Heart left ventricle (tissue), 16 donors: ENCODE measurements at regions not wholly inside any gene's neighbourhood (a gene's known extent, or its start where the extent isn't known, plus 50 kb on each side); places are given as distances from the start of the nearest gene placed in this dataset.

Source experiments
- ATAC-seq, 4 donors: fragments of 200-7000 bp; cut with Tn5 transposase; one replicate each; pipeline ENCODE4 v1.9.1; 2020 to 2022; ENCODE audit warnings: moderate library complexity in 4 of 4, mild to moderate bottlenecking in 3 of 4, moderate number of reproducible peaks in 1 of 4
- DNase-seq, 5 donors: peaks; one replicate each; pipeline ENCODE4 v3.0.0-alpha.2; 2020
- H3K27ac ChIP-seq, 12 donors: fragments of 200-600 bp; sonication (generic) in 4 of 12; one replicate each; pipeline versions ENCODE4 v1.5.0 to v1.8.0; 2016 to 2022; ENCODE audit warnings: mild to moderate bottlenecking in 2 of 12
- H3K27me3 ChIP-seq, 9 donors: fragments of 200-600 bp; sonication (generic) in 2 of 9; one replicate each; pipeline versions ENCODE4 v1.5.1 to v1.8.0; 2016 to 2022; ENCODE audit warnings: mild to moderate bottlenecking in 3 of 9
- H3K36me3 ChIP-seq, 9 donors: fragments of 200-600 bp; sonication (generic) in 2 of 9; one replicate each; pipeline versions ENCODE4 v1.5.0 to v1.8.0; 2018 to 2022; ENCODE audit warnings: mild to moderate bottlenecking in 2 of 9
- H3K4me1 ChIP-seq, 12 donors: fragments of 200-600 bp; sonication (generic) in 4 of 12; one replicate each; pipeline versions ENCODE4 v1.5.0 to v1.8.0; 2016 to 2022; ENCODE audit warnings: mild to moderate bottlenecking in 3 of 12
- H3K4me3 ChIP-seq, 12 donors: fragments of 200-600 bp; sonication (generic) in 4 of 12; one replicate each; pipeline versions ENCODE4 v1.5.0 to v1.8.0; 2017 to 2022; ENCODE audit warnings: mild to moderate bottlenecking in 9 of 12, moderate library complexity in 4 of 12
- H3K9me3 ChIP-seq, 12 donors: fragments of 200-600 bp; sonication (generic) in 4 of 12; one replicate each; pipeline versions ENCODE4 v1.5.0 to v1.8.0; 2016 to 2022; ENCODE audit warnings: mild to moderate bottlenecking in 1 of 12
- CTCF ChIP-seq, 12 donors: fragments of 200-600 bp; sonication (generic) in 4 of 12; IDR thresholded peaks; one replicate each; pipeline versions ENCODE4 v1.5.0 to v1.8.0; 2018 to 2022; ENCODE audit warnings: antibody characterized with exemption in 12 of 12, mild to moderate bottlenecking in 5 of 12
- POLR2A ChIP-seq, 2 donors: fragments of 450-650 bp; IDR thresholded peaks; one replicate each; pipeline ENCODE4 v1.6.1; 2017; ENCODE audit warnings: antibody characterized with exemption in 2 of 2, mild to moderate bottlenecking in 2 of 2, moderate library complexity in 2 of 2
- WGBS, 4 donors: extraction: QIAGEN DNeasy Blood & Tissue Kit in 2 of 4; methylation state at CpG; one replicate each; pipeline versions ENCODE4 v1.1.5 to v1.1.7; 2013 to 2018; 5-methylcytosine and 5-hydroxymethylcytosine counted together
- intact Hi-C, 10 donors: fragments of 100-400 bp; cut with DNase I; formaldehyde crosslinking; loops; one replicate each; pipeline versions ENCODE4 v1.11.1 to v1.14.2; 2022
- donor health status: ischemic (EF 13 %, LVEDD 7.1; RV severe dilation, severe dysfunction).
- donor health status: healthy with polysubstance abuse.
- donor health status: DM: no; HTN: yes; CAD: no.
- donor health status: DM: no; HTN: no; CAD: no.
- donor health status: ischemic (EF 25% LVEDD 6.9; RV normal size, moderate dysfunction).
- donor health status: ischemic (EF 25% LVEDD 5.7; RV mildly dilated, moderate dysfunction).
- donor health status: healthy.
- donor health status: DM: yes; HTN: yes; CAD: no.
- donor health status: ischemic (EF 35%, LVEDD 5.7; RV mildly dilated, moderate dysfunction).
- donor health status: nonischemic (EF 11% LVEDD 7.7; RV severe dilation, severe dysfunction).
- donor health status: DM: yes; HTN: yes; CAD: no.
- donor health status: PGD.
- donor health status: ischemic (EF 29% LVEDD 5.4; RV normal size, mild dysfunction).
- donor health status: nonischemic (EF 23%, LVEDD 6.1; RV moderate dilation, normal function).

GRCh38 chr7:9280088-9280487, 846.7 kb downstream of the NXPH1 start:
- no peak overlapping the region for H3K4me3 ChIP-seq
- ATAC-seq (no peak), DNase-seq (no peak)
- no peaks in the 10 kb centered on the region for H3K9me3 ChIP-seq
- H3K36me3 ChIP-seq, result no peaks in the 10 kb centered on the region
- TF ChIP-seq CTCF (IDR thresholded peaks at IDR 0.05), result no peak
- TF ChIP-seq POLR2A (IDR thresholded peaks at IDR 0.05), result no peak
- H3K27ac ChIP-seq, result no peak overlapping the region
- no peaks in the 10 kb centered on the region for H3K4me1 ChIP-seq
- intact Hi-C loops, result no loop called here
- no peaks in the 10 kb centered on the region for H3K27me3 ChIP-seq

GRCh38 chr7:9283246-9283645, 849.8 kb downstream of the NXPH1 start:
- Histone ChIP-seq H3K36me3 (no peaks in the 10 kb centered on the region), H3K4me1 (no peaks in the 10 kb centered on the region), H3K27me3 (no peaks in the 10 kb centered on the region), H3K9me3 (peaks cover 0 to 15% (median 0%) of the 10 kb centered on the region in 12 donors), H3K4me3 (no peak overlapping the region), H3K27ac (no peak overlapping the region)
- WGBS, 4 donors, result 54 to 75% (median 64%) methylated on average over 2 of the region's 2 CpGs
- ATAC-seq (no peak), DNase-seq (no peak)
- TF ChIP-seq POLR2A (IDR thresholded peaks at IDR 0.05) (no peak), CTCF (IDR thresholded peaks at IDR 0.05) (no peak)
- intact Hi-C loops, result no loop called here

- H3K4me1 ChIP-seq, result no peaks in the 10 kb centered on the region
- H3K9me3 ChIP-seq, result no peaks in the 10 kb centered on the region
- no peak overlapping the region for H3K4me3 ChIP-seq
- no peak for DNase-seq
- H3K27ac ChIP-seq, result no peak overlapping the region
- H3K27me3 ChIP-seq, result no peaks in the 10 kb centered on the region
- H3K36me3 ChIP-seq, result no peaks in the 10 kb centered on the region
- WGBS, 4 donors, result 61 to 78% (median 72%) methylated on average over 4 of the region's 4 CpGs
- no peak for TF ChIP-seq POLR2A (IDR thresholded peaks at IDR 0.05)
- TF ChIP-seq CTCF (IDR thresholded peaks at IDR 0.05), result no peak
- intact Hi-C loops, result no loop called here
- no peak for ATAC-seq
These were observed 869.0 kb downstream of the NXPH1 start for GRCh38 chr7:9302436-9302835.

GRCh38 chr7:9307131-9307530, 873.7 kb downstream of the NXPH1 start:
- TF ChIP-seq POLR2A (IDR thresholded peaks at IDR 0.05) (no peak), CTCF (IDR thresholded peaks at IDR 0.05) (no peak)
- 82 to 95% (median 90%) methylated on average over 1 of the region's 1 CpG for WGBS, 4 donors
- intact Hi-C loops, result no loop called here

More at GRCh38 chr7:9307131-9307530, 873.7 kb downstream of the NXPH1 start:
- no peaks in the 10 kb centered on the region for H3K36me3 ChIP-seq
- H3K27ac ChIP-seq, result no peak overlapping the region
- H3K27me3 ChIP-seq, result no peaks in the 10 kb centered on the region
- no peaks in the 10 kb centered on the region for H3K9me3 ChIP-seq
- ATAC-seq (no peak), DNase-seq (no peak)
- H3K4me3 ChIP-seq, result no peak overlapping the region
- no peaks in the 10 kb centered on the region for H3K4me1 ChIP-seq
